ENCODE measurements at regions not wholly inside any gene's neighbourhood (a gene's known extent, or its start where the extent isn't known, plus 50 kb on each side); places are given as distances from the start of the nearest gene placed in this dataset.

DNA sequence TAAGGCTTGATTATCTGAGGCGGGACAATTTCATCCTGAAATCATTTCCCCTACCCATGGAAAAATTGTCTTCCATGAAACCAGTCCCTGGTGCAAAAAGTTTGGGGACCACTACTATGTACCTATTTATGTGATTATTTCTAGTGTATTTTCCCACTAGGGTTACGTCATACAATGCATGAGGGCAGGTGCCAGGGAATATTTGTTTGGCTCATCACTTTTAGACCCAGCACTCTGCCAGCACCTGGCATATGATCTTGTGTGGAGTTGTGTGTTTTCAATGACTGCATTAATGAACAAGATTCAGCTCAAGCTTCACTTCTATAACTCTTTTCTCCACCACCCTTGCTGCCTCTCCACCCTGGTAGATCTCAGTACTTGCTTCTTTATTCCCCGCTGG, 73.3 kb upstream of the TNKS2 start:
- TF ChIP-seq CTCF (IDR thresholded peaks at IDR 0.05) (no peak), EZH2 (IDR thresholded peaks at IDR 0.05) (no peak), EZH2phosphoT487 (IDR thresholded peaks at IDR 0.05) (no peak)
